ENCODE measurements at regions not wholly inside any gene's neighbourhood (a gene's known extent, or its start where the extent isn't known, plus 50 kb on each side); places are given as distances from the start of the nearest gene placed in this dataset.
"Not testable (repeated sequence)": the region's sequence is repeated elsewhere in the genome, so short reads cannot be mapped to it uniquely, and the experiment has no call there.

DNA sequence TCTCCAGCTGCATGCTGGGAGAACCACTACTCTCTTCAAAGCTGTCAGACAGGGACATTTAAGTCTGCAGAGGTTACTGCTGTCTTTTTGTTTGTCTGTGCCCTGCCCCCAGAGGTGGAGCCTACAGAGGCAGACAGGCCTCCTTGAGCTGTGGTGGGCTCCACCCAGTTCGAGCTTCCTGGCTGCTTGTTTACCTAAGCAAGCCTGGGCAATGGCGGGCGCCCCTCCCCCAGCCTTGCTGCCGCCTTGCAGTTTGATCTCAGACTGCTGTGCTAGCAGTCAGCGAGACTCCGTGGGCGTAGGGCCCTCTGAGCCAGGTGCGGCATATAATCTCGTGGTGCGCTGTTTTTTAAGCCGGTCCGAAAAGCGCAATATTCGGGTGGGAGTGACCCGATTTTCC is 215.0 kb downstream of the STIM2 start:
- not testable (repeated sequence) for H3K4me3 ChIP-seq (ENCODE audit: low read depth, low read length); DNase-seq (ENCODE audit: low read depth)

DNA sequence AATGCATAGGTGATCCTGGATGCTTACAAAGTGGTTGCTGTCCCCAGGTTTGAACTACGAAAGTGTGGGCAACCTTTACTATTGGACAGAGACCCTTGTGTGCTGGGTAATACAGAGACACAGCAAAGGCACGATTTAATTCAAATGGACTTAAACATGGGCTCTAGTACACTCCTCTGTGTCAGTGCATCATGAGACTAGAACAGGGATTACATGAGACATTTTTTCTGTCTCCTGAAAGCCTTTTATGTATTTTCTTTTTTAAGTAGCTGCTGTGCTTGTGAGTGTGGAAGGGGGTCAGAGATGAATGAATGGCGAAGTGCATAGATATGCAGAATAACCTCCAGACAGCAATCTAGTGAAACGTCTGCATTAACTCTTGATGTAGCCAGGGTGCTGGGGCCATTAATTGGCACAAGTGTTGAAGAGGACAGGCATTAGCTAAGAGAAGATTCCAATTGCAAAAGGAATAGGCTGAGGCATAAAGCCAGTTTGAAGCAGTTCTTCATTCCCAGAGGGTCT is 218.4 kb downstream of the STIM2 start:
- TF ChIP-seq, protein P1, sequence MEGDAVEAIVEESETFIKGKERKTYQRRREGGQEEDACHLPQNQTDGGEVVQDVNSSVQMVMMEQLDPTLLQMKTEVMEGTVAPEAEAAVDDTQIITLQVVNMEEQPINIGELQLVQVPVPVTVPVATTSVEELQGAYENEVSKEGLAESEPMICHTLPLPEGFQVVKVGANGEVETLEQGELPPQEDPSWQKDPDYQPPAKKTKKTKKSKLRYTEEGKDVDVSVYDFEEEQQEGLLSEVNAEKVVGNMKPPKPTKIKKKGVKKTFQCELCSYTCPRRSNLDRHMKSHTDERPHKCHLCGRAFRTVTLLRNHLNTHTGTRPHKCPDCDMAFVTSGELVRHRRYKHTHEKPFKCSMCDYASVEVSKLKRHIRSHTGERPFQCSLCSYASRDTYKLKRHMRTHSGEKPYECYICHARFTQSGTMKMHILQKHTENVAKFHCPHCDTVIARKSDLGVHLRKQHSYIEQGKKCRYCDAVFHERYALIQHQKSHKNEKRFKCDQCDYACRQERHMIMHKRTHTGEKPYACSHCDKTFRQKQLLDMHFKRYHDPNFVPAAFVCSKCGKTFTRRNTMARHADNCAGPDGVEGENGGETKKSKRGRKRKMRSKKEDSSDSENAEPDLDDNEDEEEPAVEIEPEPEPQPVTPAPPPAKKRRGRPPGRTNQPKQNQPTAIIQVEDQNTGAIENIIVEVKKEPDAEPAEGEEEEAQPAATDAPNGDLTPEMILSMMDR (IDR thresholded peaks at IDR 0.05; ENCODE audit: control insufficient read depth, extremely low read depth, insufficient read depth): no peak
- DNase-seq (ENCODE audit: low read depth): no peak
- H3K4me3 ChIP-seq (ENCODE audit: low read depth, low read length): no peak overlapping the region

- no peak for DNase-seq (ENCODE audit: low read depth)
- TF ChIP-seq, protein P1 (IDR thresholded peaks at IDR 0.05; ENCODE audit: control insufficient read depth, extremely low read depth, insufficient read depth): no peak
- H3K4me3 ChIP-seq (ENCODE audit: low read depth, low read length): no peak overlapping the region
Measured at GRCh38 chr4:27081675-27082586, 221.3 kb downstream of the STIM2 start.

GRCh38 chr4:27082776-27083175 is 222.1 kb downstream of the STIM2 start:
- TF ChIP-seq, protein P1 (IDR thresholded peaks at IDR 0.05; ENCODE audit: control insufficient read depth, extremely low read depth, insufficient read depth): no peak
- no peak for DNase-seq (ENCODE audit: low read depth)

GRCh38 chr4:27084685-27085361 is 224.2 kb downstream of the STIM2 start:
- H3K4me3 ChIP-seq (ENCODE audit: low read depth, low read length): peak overlapping the region; percentile 39

More at GRCh38 chr4:27082776-27083175, 222.1 kb downstream of the STIM2 start:
- no peak overlapping the region for H3K4me3 ChIP-seq (ENCODE audit: low read depth, low read length)

GRCh38 chr4:27085396-27085795 is 224.8 kb downstream of the STIM2 start:
- no peak overlapping the region for H3K4me3 ChIP-seq (ENCODE audit: low read depth, low read length)
- TF ChIP-seq, protein P1 (IDR thresholded peaks at IDR 0.05; ENCODE audit: control insufficient read depth, extremely low read depth, insufficient read depth): no peak
- no peak for DNase-seq (ENCODE audit: low read depth)

More at GRCh38 chr4:27084685-27085361, 224.2 kb downstream of the STIM2 start:
- TF ChIP-seq, protein P1 (IDR thresholded peaks at IDR 0.05; ENCODE audit: control insufficient read depth, extremely low read depth, insufficient read depth): peak; percentile 62
- DNase-seq (ENCODE audit: low read depth): no peak

All from LNCaP clone FGC (cell line).